ENCODE measurements at regions not wholly inside any gene's neighbourhood (a gene's known extent, or its start where the extent isn't known, plus 50 kb on each side); places are given as distances from the start of the nearest gene placed in this dataset.

GRCh38 chr2:149648282-149649030, 60.9 kb upstream of the MMADHC start:
- H3K36me3 ChIP-seq (ENCODE audit: insufficient read depth, insufficient read length, low read length) = no peaks in the 10 kb centered on the region
- H3K9ac ChIP-seq (ENCODE audit: insufficient read length, low read depth) = no peak overlapping the region
- TF ChIP-seq YY1 (IDR thresholded peaks at IDR 0.05; ENCODE audit: insufficient read depth, insufficient read length) (no peak), ZNF274 (IDR thresholded peaks at IDR 0.05; ENCODE audit: low read depth, low read length) (no peak), SUZ12 (IDR thresholded peaks at IDR 0.05; ENCODE audit: extremely low read depth, insufficient read depth, insufficient read length) (no peak)
- no peak overlapping the region for H3K4me3 ChIP-seq (ENCODE audit: insufficient read length, low read depth)
- peaks cover 12% of the 10 kb centered on the region for H3K9me3 ChIP-seq (ENCODE audit: insufficient read depth, low read length)
- H3K4me1 ChIP-seq (ENCODE audit: insufficient read depth, insufficient read length) = no peaks in the 10 kb centered on the region
- H3K27me3 ChIP-seq (ENCODE audit: insufficient read depth, insufficient read length) = no peaks in the 10 kb centered on the region
- peak; percentile 6 for DNase-seq (ENCODE audit: low read depth, low spot score)

GRCh38 chr2:149645391-149645790, 57.8 kb upstream of the MMADHC start:
- H3K27me3 ChIP-seq (ENCODE audit: insufficient read depth, insufficient read length) = no peaks in the 10 kb centered on the region
- no peaks in the 10 kb centered on the region for H3K9me3 ChIP-seq (ENCODE audit: insufficient read depth, low read length)
- H3K9ac ChIP-seq (ENCODE audit: insufficient read length, low read depth) = no peak overlapping the region
- no peaks in the 10 kb centered on the region for H3K36me3 ChIP-seq (ENCODE audit: insufficient read depth, insufficient read length, low read length)
- no peaks in the 10 kb centered on the region for H3K4me1 ChIP-seq (ENCODE audit: insufficient read depth, insufficient read length)
- no peak for DNase-seq (ENCODE audit: low read depth, low spot score)
- TF ChIP-seq SUZ12 (IDR thresholded peaks at IDR 0.05; ENCODE audit: extremely low read depth, insufficient read depth, insufficient read length) (no peak), YY1 (IDR thresholded peaks at IDR 0.05; ENCODE audit: insufficient read depth, insufficient read length) (no peak), ZNF274 (IDR thresholded peaks at IDR 0.05; ENCODE audit: low read depth, low read length) (no peak)
- no peak overlapping the region for H3K4me3 ChIP-seq (ENCODE audit: insufficient read length, low read depth)
